Activated naive CD4-positive, alpha-beta T cell treated with anti-CD3 and anti-CD28 coated beads, Interleukin-2, amount 50 U/mL, for 72 hours (primary cell): ENCODE measurements at regions not wholly inside any gene's neighbourhood (a gene's known extent, or its start where the extent isn't known, plus 50 kb on each side); places are given as distances from the start of the nearest gene placed in this dataset.
"Not testable (repeated sequence)": the region's sequence is repeated elsewhere in the genome, so short reads cannot be mapped to it uniquely, and the experiment has no call there.

ENCODE experiments used
- ATAC-seq, 2 donors: fragments of 150-1000 bp; cut with Tn5 transposase; 2 replicates each; pipeline ENCODE4 v1.10.0; 2021; ENCODE audit warnings: mild to moderate bottlenecking in 2 of 2, moderate library complexity in 2 of 2
- DNase-seq, 2 donors: peaks; one replicate each; pipeline ENCODE4 v3.0.0; 2021 to 2022; ENCODE audit warnings: low spot score in 2 of 2
- H3K27ac Mint-ChIP-seq, 2 donors: one replicate each; pipeline ENCODE4 v1.8.0; 2022; ENCODE audit warnings: mild to moderate bottlenecking in 2 of 2, mixed read lengths in 2 of 2
- H3K36me3 Mint-ChIP-seq, 2 donors: one replicate each; pipeline ENCODE4 v1.8.0; 2022; ENCODE audit warnings: mixed read lengths in 2 of 2
- H3K9me3 Mint-ChIP-seq, 2 donors: one replicate each; pipeline ENCODE4 v1.8.0; 2022; ENCODE audit warnings: mixed read lengths in 2 of 2

GRCh38 chr9:104362912-104363472, 141.1 kb upstream of the OR13F1 start:
- Mint-ChIP-seq H3K36me3 (no peaks in the 10 kb centered on the region), H3K27ac (no peak overlapping the region), H3K9me3 (no peaks in the 10 kb centered on the region)
- DNase-seq (no peak), ATAC-seq (no peak)

GRCh38 chr9:104367507-104367906, 136.6 kb upstream of the OR13F1 start:
- no peaks in the 10 kb centered on the region for H3K36me3 Mint-ChIP-seq
- no peak for DNase-seq
- ATAC-seq: no peak
- no peak overlapping the region for H3K27ac Mint-ChIP-seq
- H3K9me3 Mint-ChIP-seq: peaks cover 0 to 5% of the 10 kb centered on the region in 2 donors

- H3K9me3 Mint-ChIP-seq, H3K27ac Mint-ChIP-seq, DNase-seq: not testable (repeated sequence)
These were observed 135.7 kb upstream of the OR13F1 start for GRCh38 chr9:104368318-104368717.

GRCh38 chr9:104374711-104375110, 129.4 kb upstream of the OR13F1 start:
- peaks cover 4 to 14% of the 10 kb centered on the region in 2 donors for H3K9me3 Mint-ChIP-seq

More at GRCh38 chr9:104368318-104368717, 135.7 kb upstream of the OR13F1 start:
- H3K36me3 Mint-ChIP-seq, ATAC-seq: not testable (repeated sequence)

DNA sequence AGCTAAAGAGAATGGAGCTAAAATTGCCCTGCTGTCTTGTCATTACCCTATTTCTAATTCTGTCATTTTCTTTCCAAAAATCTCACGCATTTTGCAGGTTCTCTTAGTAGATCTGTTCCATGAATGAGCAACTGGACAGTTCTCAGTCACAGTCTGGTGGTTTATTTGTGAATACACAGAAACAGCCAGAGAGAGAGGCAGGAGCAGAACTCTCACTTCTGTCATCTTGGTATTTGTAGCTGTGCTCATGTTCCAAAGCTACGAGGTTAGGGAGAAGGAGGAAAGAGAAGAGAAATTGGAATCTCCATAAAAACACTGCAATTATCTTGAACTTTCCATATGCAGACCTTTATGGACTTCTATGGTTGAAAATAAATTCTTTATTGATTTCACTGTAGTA, 118.0 kb upstream of the OR13F1 start:
- ATAC-seq: no peak
- H3K9me3 Mint-ChIP-seq: no peaks in the 10 kb centered on the region
- DNase-seq: no peak
- H3K36me3 Mint-ChIP-seq: no peaks in the 10 kb centered on the region
- H3K27ac Mint-ChIP-seq: no peak overlapping the region

More at GRCh38 chr9:104374711-104375110, 129.4 kb upstream of the OR13F1 start:
- H3K27ac Mint-ChIP-seq: no peak overlapping the region
- no peaks in the 10 kb centered on the region for H3K36me3 Mint-ChIP-seq
- no peak for ATAC-seq
- DNase-seq: no peak

DNA sequence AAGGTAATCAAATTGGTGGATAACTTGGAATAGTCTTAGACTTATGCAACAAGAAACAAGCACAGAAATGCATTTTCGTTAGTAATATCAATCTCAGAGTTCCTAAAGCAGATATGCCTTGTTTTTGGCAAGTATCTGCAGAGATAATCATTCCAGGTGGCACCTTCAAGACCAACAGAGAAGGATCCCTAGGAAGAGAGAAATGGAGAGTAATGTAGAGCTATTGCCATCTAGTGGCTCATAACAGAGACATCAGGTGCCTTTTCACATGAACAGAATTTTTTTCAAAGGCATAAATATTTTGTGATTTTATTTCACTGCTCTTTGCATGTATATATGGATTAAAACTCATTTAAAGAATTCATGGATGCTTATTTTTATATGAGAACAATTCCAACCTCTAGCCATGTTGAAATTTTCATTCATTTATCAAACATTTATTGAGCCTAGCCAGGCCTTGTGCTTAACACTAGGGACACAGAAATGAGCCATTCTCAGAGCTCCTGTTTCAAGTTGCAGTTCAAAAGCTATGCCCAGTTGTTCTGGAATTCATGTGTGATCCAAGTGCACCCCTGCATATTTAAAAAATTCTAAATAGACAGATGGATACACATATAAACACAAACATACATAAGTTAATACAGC, 117.5 kb upstream of the OR13F1 start:
- H3K36me3 Mint-ChIP-seq: no peaks in the 10 kb centered on the region

DNA sequence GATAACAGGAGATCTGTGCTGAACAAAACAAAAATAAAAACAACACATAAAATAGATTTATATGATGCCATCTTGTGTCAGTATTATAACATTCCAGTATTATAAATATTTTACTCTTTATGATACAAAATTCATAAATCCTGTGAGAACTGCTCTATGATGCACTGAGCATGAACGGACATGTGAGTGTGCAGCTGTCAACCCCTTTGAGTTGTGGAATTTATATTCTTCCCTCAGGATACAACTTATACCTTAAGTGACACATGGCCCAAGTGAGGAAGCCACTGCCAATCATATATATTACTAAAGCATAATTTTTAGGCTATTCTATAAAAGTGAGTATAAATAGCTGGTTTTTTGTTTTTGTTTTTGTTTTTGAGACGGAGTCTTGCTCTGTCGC, 116.0 kb upstream of the OR13F1 start:
- H3K9me3 Mint-ChIP-seq: no peaks in the 10 kb centered on the region
- no peaks in the 10 kb centered on the region for H3K36me3 Mint-ChIP-seq
- ATAC-seq: no peak

More for the DNA sequence above, 117.5 kb upstream of the OR13F1 start:
- Mint-ChIP-seq H3K27ac (no peak overlapping the region), H3K9me3 (no peaks in the 10 kb centered on the region)
- ATAC-seq (peak in 1 of 2 donors; percentile 44), DNase-seq (no peak)

GRCh38 chr9:104389341-104389740, 114.7 kb upstream of the OR13F1 start:
- DNase-seq: no peak
- Mint-ChIP-seq H3K27ac (no peak overlapping the region), H3K36me3 (no peaks in the 10 kb centered on the region), H3K9me3 (no peaks in the 10 kb centered on the region)
- no peak for ATAC-seq

More for the DNA sequence above, 116.0 kb upstream of the OR13F1 start:
- DNase-seq: no peak
- H3K27ac Mint-ChIP-seq: no peak overlapping the region

- H3K27ac Mint-ChIP-seq, H3K9me3 Mint-ChIP-seq, DNase-seq, ATAC-seq, H3K36me3 Mint-ChIP-seq: not testable (repeated sequence)
These were observed 109.2 kb upstream of the OR13F1 start for GRCh38 chr9:104394901-104395300.

DNA sequence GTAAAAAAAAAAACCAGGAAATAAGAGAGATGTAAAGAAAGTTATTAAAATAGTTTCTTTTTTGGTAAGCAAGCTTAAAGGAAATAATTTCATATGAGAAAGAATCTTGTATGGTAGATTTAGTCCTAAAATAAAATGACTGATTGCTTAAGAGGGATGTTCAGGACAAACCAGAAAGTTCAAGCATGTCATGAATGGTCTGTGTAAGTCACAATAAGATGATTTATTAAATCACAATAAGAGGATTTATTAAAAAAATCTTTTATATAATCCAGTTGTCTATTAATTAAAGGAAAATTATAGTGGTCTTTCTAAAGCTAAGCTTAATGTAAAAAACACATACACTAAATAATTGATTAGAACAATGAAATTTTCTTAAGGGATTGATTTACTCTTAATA, 91.8 kb upstream of the OR13F1 start:
- DNase-seq: no peak
- Mint-ChIP-seq H3K27ac (no peak overlapping the region), H3K36me3 (peaks cover 0 to 6% of the 10 kb centered on the region in 2 donors), H3K9me3 (peaks cover 11 to 12% of the 10 kb centered on the region in 2 donors)
- no peak for ATAC-seq

GRCh38 chr9:104416470-104416869, 87.6 kb upstream of the OR13F1 start:
- DNase-seq (no peak), ATAC-seq (no peak)
- no peak overlapping the region for H3K27ac Mint-ChIP-seq
- H3K36me3 Mint-ChIP-seq: no peaks in the 10 kb centered on the region
- peaks cover 0 to 9% of the 10 kb centered on the region in 2 donors for H3K9me3 Mint-ChIP-seq

DNA sequence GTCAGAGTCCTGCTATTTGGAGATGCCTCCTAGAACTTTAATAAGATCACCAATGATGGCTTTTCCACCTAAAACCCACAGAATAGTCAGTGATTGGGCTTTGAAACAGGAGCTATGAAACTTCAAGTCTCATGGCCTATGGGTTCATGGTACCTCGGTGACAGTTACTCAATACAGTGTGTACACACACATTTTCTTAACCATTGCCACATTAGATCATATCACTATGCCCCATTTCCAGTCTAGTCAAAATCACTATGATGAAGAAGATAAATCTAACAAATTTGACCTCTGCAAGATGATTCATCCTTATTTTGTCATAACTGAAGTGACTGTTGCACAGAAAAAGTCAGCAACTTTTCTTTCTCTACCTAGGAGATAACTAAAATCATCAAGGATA, 86.8 kb upstream of the OR13F1 start:
- H3K27ac Mint-ChIP-seq: no peak overlapping the region
- H3K9me3 Mint-ChIP-seq: peaks cover 0 to 9% of the 10 kb centered on the region in 2 donors
- H3K36me3 Mint-ChIP-seq: no peaks in the 10 kb centered on the region

DNA sequence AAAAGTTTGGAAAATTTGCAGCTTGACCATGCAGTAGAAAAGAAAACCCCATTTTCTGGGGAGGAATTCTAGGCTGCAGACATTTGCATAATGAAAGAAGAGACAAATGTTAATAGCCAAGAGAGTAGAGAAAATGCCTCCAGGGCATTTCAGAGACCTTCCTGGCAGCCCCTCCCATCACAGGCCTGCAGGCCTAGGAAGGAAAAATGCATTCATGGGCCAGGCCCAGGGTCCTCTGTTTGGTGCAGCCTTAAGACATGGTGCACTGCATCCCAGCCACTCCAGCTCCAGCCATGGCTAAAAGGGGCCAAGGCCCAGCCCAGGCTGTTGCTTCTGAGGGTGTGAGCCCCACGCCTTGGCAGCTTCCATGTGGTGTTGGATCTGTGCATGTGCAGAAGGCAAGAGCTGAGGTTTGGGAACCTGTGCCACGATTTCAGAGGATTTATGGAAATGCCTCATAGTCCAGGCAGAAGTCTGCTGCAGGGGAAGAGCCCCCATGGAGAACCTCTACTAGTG, 75.0 kb upstream of the OR13F1 start:
- Mint-ChIP-seq H3K27ac (no peak overlapping the region), H3K36me3 (peaks cover 0 to 10% of the 10 kb centered on the region in 2 donors), H3K9me3 (peaks cover 14 to 20% of the 10 kb centered on the region in 2 donors)
- DNase-seq: no peak
- ATAC-seq: no peak

More for the DNA sequence above, 86.8 kb upstream of the OR13F1 start:
- DNase-seq (no peak), ATAC-seq (no peak)

DNA sequence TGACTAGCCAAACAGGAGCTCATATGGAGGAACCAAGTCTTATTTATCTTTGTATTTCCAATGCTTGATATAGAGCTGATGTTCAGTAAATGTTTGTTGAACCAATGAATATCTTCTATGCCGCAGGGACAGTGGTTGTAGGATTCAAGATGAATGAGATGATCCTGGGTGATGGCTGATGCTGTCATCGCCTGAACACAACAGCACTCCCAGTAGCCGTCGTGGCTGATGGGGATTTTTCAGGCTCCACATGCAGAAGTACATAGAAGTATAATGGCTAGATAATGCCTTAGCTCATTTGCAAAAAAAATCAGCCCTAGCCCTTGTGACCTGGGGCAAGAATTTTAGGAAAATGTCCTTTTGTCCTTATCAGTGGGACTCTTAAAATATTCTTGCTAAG, 69.0 kb upstream of the OR13F1 start:
- peaks cover 8 to 15% of the 10 kb centered on the region in 2 donors for H3K9me3 Mint-ChIP-seq
- no peaks in the 10 kb centered on the region for H3K36me3 Mint-ChIP-seq
- H3K27ac Mint-ChIP-seq: no peak overlapping the region
- no peak for DNase-seq
- ATAC-seq: no peak

DNA sequence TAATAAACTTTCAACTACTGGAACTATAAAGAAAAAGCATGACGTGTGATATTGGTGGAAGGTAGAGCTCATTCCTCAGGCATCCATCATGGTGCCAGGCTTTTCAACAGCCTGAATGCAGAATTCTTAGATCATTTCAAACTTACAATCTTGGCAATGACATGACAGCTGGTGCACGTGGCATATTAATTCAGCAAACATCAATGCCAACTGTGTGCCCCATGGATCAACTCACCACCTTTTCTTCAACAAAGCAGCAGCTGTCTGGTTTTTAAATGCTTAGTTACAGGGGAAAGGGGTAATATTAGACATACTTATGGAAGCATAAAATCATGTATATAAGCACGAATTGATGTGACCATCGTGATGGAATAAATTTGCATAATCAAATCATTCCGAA, 56.0 kb upstream of the OR13F1 start:
- no peak for ATAC-seq
- Mint-ChIP-seq H3K9me3 (peaks cover 3 to 7% of the 10 kb centered on the region in 2 donors), H3K27ac (no peak overlapping the region), H3K36me3 (no peaks in the 10 kb centered on the region)
- no peak for DNase-seq
